PC-9 (cell line): ENCODE measurements at regions not wholly inside any gene's neighbourhood (a gene's known extent, or its start where the extent isn't known, plus 50 kb on each side); places are given as distances from the start of the nearest gene placed in this dataset.

Source experiments
- EZH2 ChIP-seq: fragments of 200-600 bp; sonication (generic); IDR thresholded peaks from 2 replicates; pipeline ENCODE4 v1.8.0; 2017; ENCODE audit warnings: antibody characterized with exemption, low read depth
- TF ChIP-seq, protein P1 (sequence below): fragments of 200-600 bp; sonication (generic); conservative IDR thresholded peaks from 2 replicates; pipeline ENCODE4 v1.6.1; 2017; ENCODE audit warnings: mixed run types, antibody characterized with exemption, mild to moderate bottlenecking, moderate library complexity

DNA sequence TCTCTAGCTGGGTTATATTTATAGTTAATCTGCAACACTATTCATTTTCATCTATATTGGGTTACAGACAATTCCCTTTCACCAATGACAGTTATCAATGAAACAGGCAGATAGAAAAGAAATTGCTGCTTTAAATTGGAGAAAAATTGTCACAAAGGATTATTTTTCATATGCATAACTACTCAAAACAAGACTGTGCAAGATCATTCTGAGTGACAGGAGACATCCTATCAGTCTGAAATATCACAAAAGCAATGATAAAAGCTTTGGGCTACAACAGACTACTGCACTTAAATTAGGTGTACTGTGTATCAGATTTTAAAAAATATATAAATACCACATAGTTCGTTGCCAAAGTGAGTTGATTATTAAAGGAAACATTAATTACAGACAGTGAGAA, 722.6 kb downstream of the ARAP2 start:
- TF ChIP-seq, protein P1, sequence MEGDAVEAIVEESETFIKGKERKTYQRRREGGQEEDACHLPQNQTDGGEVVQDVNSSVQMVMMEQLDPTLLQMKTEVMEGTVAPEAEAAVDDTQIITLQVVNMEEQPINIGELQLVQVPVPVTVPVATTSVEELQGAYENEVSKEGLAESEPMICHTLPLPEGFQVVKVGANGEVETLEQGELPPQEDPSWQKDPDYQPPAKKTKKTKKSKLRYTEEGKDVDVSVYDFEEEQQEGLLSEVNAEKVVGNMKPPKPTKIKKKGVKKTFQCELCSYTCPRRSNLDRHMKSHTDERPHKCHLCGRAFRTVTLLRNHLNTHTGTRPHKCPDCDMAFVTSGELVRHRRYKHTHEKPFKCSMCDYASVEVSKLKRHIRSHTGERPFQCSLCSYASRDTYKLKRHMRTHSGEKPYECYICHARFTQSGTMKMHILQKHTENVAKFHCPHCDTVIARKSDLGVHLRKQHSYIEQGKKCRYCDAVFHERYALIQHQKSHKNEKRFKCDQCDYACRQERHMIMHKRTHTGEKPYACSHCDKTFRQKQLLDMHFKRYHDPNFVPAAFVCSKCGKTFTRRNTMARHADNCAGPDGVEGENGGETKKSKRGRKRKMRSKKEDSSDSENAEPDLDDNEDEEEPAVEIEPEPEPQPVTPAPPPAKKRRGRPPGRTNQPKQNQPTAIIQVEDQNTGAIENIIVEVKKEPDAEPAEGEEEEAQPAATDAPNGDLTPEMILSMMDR, result no peak
- TF ChIP-seq EZH2, result no peak
